ENCODE measurements at regions not wholly inside any gene's neighbourhood (a gene's known extent, or its start where the extent isn't known, plus 50 kb on each side); places are given as distances from the start of the nearest gene placed in this dataset.
"Not testable (repeated sequence)": the region's sequence is repeated elsewhere in the genome, so short reads cannot be mapped to it uniquely, and the experiment has no call there.

DNA sequence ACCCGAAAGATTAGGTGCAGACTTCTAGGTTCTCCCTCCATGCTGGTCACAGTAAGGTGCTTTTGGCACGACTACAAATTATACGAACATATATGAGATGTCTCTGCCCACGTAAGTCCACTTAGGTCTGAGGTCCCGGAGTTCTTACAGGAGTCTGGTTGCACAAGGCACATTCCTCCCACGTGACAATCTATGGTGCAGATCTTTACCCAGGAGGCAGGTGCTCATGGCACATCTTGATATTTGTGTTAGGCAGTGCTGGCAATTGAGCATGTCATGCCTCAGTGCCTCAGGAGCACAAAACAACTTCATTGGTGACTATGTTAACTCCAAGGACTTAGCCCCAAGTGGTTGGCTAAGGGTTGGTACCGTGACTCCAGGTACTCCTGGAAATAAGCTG lies 92.0 kb upstream of the AMN1 start:
- DNase-seq (ENCODE audit: low spot score) = no peak

- no peak for DNase-seq (ENCODE audit: low spot score)
Observed at GRCh38 chr12:31819427-31819826, 90.6 kb upstream of the AMN1 start.

- DNase-seq (ENCODE audit: low spot score) = no peak
Observed at GRCh38 chr12:31818623-31819268, 89.9 kb upstream of the AMN1 start.

- DNase-seq (ENCODE audit: low spot score) = no peak
Observed at GRCh38 chr12:31817120-31817519, 88.3 kb upstream of the AMN1 start.

DNA sequence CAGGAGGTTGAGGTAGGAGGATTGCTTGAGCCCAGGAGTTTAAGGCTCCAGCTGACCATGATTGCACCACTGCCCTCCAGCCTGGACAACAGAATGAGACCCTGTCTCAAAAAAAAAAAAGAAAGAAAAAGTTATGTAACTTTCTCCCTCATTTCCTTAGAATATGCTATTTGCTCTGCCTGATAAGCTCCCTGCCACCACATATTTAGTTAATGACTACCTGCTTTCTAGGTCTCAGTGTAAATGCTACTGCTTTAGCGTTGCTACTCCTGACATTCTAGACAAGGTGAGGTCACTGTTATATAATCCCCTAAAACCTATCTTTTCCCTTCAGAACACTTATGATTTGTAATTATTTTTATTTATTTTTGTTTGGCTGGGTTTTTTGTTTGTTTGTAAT lies 86.3 kb upstream of the AMN1 start:
- no peak for DNase-seq (ENCODE audit: low spot score)

DNA sequence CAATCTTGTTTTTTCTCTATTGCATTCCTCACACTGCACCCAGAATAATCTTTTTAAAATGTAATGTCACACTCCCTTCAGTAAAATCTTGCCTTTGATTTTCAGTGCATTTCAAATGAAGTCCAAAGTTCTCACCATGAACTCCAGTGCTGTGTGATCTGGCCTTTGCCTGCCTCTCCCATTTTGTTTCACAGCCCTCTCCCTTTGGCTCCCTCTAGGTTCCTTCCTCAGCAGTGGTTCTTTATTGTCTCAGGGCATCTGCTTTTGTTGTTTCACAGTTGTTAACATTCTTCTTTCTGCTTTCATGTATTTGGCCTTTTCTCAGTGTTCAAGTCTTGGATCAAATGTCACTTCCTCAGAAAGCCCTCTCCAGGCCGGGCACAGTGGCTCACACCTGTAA lies 84.5 kb upstream of the AMN1 start:
- no peak for DNase-seq (ENCODE audit: low spot score)

DNA sequence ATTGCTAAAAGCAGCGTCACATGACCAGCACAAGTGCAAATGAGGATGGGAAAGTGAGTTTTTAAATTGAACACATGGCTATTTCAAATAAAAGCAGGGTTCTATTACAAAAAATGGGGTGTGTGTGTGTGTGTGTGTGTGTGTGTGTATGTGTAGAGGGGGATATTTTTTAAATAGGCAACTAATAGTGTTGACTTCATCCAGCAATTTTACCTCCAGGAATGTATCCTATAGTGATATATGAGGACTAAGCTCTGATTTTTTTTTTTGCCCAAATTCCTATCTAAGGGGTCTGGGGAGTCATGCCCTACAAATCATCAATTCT lies 78.9 kb upstream of the AMN1 start:
- DNase-seq (ENCODE audit: low spot score) = no peak

GRCh38 chr12:31807081-31807772 lies 78.4 kb upstream of the AMN1 start:
- DNase-seq (ENCODE audit: low spot score) = not testable (repeated sequence)

- DNase-seq (ENCODE audit: low spot score) = not testable (repeated sequence)
Observed at GRCh38 chr12:31805681-31806080, 76.9 kb upstream of the AMN1 start.

DNA sequence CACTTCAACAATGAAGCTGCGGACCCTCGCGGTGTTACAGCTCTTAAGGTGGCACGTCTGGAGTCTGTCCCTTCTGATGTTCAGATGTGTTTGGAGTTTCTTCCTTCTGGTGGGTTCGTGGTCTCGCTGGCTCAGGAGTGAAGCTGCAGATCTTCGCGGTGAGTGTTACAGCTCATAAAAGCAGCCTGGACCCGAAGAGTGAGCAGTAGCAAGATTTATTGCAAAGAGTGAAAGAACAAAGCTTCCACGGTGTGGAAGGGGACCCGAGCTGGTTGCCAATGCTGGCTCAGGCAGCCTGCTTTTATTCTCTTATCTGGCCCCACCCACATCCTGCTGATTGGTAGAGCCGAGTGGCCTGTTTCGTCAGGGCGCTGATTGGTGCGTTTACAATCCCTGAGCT lies 75.9 kb upstream of the AMN1 start:
- not testable (repeated sequence) for DNase-seq (ENCODE audit: low spot score)

DNA sequence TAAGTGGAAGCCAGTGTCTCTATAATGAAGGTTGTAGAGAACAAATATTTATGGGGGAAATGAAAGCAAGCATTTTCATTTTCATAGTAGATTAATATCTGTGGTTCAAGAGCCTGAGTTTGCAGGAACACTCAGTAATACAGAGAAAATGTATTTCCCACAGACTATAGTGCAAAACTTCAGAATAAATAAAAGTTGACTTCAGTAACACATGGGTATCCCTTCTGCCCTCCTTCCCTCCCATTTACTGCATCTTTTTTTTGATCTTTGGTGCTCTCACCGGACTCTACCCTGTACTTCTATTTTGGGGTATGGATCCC lies 75.3 kb upstream of the AMN1 start:
- peak; percentile 66 for DNase-seq (ENCODE audit: low spot score)

DNA sequence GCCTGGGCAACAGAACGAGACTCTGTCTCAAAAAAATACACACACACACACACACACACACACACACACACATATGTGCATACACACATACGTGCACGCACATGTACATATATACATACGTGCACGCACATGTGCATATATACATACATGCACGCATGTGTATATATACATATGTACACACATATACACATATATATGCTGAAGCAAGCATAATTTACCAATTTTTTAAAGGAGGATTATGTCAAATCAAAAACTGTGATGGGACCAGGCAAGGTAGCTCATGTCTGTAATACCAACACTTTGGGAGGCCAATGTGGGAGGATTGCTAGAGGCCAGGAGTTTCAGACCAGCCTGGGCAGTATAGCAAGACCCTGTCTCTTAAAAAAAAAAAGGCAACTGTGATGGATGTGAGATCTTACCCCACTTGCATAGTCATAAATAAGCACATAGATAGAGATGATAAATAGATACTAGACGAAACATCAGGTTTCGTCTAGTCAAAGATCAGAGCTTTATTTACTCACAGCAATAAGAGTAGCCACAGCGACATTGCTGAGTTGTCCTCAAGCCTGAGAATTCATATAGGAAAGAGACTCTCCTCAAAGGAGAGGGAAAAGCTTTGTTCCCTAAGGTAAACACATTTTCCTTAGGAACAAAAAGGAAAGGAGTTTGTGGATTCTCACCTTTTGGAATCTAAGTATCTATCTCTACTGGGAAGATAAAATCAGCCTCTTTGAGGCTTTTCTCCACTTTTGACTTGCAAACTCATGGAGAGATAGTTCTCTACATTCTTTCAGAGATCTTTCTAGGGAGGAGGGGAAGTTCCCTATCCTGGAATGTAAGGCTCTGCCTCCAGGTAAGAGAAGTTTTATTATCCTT lies 74.7 kb upstream of the AMN1 start:
- no peak for DNase-seq (ENCODE audit: low spot score)

- DNase-seq (ENCODE audit: low spot score) = no peak
Observed at GRCh38 chr12:31801872-31802271, 73.1 kb upstream of the AMN1 start.

GRCh38 chr12:31797230-31797872 lies 68.5 kb upstream of the AMN1 start:
- DNase-seq (ENCODE audit: low spot score) = no peak

DNA sequence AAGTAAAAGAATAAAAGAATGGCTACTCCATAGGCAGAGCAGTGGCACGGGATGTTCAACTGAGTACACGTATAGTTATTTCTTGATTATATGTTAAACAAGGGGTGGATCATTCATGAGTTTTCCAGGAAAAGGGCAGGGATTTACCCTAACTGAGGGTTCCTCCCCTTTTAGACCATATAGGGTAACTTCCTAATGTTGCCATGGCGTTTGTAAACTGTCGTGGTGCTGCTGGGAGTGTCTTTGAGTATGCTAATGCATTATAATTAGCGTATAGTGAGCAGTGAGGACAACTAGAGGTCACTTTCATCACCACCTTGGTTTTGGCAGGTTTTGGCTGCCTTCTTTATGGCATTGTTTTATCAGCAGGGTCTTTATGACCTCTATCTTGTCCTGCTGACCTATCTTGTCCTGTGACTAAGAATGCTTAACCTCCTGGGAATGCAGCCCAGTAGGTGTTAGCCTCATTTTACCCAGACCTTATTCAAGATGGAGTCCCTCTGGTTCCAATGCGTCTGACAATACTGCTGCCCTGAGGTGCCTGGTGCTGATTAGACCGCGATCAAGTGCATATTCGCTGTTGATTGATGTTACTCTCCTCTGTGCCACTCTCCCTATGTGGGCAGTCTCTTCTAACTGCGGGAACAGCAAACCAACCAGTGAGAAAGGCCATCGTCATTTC lies 67.6 kb upstream of the AMN1 start:
- DNase-seq (ENCODE audit: low spot score) = no peak

DNA sequence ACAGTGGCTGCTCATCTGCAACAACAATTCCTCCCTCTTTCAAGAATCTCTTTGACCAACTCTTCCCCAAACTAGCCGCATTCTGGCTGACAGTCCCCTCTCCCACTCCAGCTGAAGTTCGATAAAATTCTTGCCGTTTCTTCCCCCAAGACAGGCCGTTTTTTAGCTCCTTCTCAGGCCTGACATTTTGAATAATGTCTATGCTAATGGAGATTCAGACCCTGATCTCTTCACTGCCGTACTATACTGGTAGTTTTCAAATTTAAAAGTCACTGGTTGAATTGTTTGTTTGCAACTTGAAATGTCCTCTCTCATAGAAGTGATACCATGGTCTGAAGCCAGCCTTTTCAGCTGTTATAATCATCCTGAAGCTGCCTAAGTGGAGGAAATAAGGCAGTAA lies 65.9 kb upstream of the AMN1 start:
- DNase-seq (ENCODE audit: low spot score) = no peak

- DNase-seq (ENCODE audit: low spot score) = not testable (repeated sequence)
Observed at GRCh38 chr12:31791265-31791664, 62.4 kb upstream of the AMN1 start.

- DNase-seq (ENCODE audit: low spot score) = no peak
Observed at GRCh38 chr12:31790759-31791158, 61.9 kb upstream of the AMN1 start.

GRCh38 chr12:31785318-31785717 lies 56.5 kb upstream of the AMN1 start:
- DNase-seq (ENCODE audit: low spot score) = no peak

DNA sequence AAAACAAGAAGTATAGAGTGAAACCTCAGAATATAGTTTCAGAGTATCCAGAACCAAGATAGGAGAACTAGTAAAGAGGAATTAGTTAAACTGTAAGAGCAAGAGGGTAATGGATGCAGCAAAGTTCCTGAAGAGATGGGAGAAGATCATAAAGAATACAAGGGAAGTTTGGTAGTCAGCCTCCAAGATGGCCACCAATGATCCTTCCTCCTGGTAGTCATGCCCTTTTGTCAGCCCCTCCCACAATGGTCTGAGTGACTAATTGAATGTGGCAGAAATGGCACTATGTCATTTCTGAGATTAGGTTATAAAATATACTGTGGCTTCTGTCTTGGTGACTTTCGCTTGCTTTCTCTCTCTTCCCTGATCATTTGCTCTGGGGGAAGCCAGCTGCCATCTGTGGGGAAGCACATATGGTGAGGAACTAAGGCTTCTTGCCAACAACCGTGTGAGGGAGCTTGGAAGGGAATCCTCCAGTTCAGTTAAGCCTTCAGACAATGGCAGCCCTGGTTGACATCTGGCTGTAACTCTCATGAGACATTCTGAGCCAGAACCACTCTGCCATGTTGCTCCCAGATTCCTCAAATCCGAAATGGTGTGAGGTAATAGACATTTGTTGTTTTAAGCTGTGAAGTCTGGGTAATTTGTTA lies 55.3 kb upstream of the AMN1 start:
- DNase-seq (ENCODE audit: low spot score) = no peak

GRCh38 chr12:31783556-31783955 lies 54.7 kb upstream of the AMN1 start:
- no peak for DNase-seq (ENCODE audit: low spot score)
